WTC11 (cell line): ENCODE measurements at regions not wholly inside any gene's neighbourhood (a gene's known extent, or its start where the extent isn't known, plus 50 kb on each side); places are given as distances from the start of the nearest gene placed in this dataset.

Source experiments
- CBFB ChIP-seq: sonication (generic); formaldehyde crosslinking; IDR thresholded peaks from 2 replicates; pipeline ENCODE4 v1.8.1; 2022; ENCODE audit warnings: mild to moderate bottlenecking, low read depth, missing genetic modification reagents
- CREB1 ChIP-seq: sonication (generic); formaldehyde crosslinking; IDR thresholded peaks from 2 replicates; pipeline ENCODE4 v1.8.0; 2023; ENCODE audit warnings: mild to moderate bottlenecking, missing genetic modification reagents
- ELF4 ChIP-seq: sonication (generic); formaldehyde crosslinking; IDR thresholded peaks from 2 replicates; pipeline ENCODE4 v1.8.1; 2022; ENCODE audit warnings: low read depth, mild to moderate bottlenecking, moderate library complexity, missing genetic modification reagents
- ESRRA ChIP-seq: sonication (generic); formaldehyde crosslinking; IDR thresholded peaks from 2 replicates; pipeline ENCODE4 v1.8.1; 2022; ENCODE audit warnings: mild to moderate bottlenecking, missing genetic modification reagents, borderline replicate concordance
- NFE2L1 ChIP-seq: sonication (generic); formaldehyde crosslinking; IDR thresholded peaks from 2 replicates; pipeline ENCODE4 v1.8.1; 2023; ENCODE audit warnings: missing genetic modification reagents
- SMAD4 ChIP-seq: sonication (generic); formaldehyde crosslinking; IDR thresholded peaks from 2 replicates; pipeline ENCODE4 v1.8.0; 2022; ENCODE audit warnings: mild to moderate bottlenecking, missing genetic modification reagents
- ZNF416 ChIP-seq: fragments of 250-450 bp; sonication (Bioruptor Pico); IDR thresholded peaks from 2 replicates; pipeline ENCODE4 v1.9.0; 2021; ENCODE audit warnings: mild to moderate bottlenecking, inconsistent platforms
- TF ChIP-seq, protein P1 (sequence below): fragments of 200-600 bp; IDR thresholded peaks from 2 replicates; pipeline ENCODE4 v1.8.0; 2022; ENCODE audit warnings: antibody characterized with exemption
- TF ChIP-seq, protein P2 (sequence below): sonication (generic); formaldehyde crosslinking; IDR thresholded peaks from 2 replicates; pipeline ENCODE4 v1.8.1; 2023; ENCODE audit warnings: mild to moderate bottlenecking, missing genetic modification reagents, moderate library complexity
- TF ChIP-seq, protein P3 (sequence below): sonication (generic); formaldehyde crosslinking; IDR thresholded peaks from 2 replicates; pipeline ENCODE4 v1.8.1; 2022; ENCODE audit warnings: mild to moderate bottlenecking, missing genetic modification reagents, moderate library complexity, borderline replicate concordance
- TF ChIP-seq, protein P4 (sequence below): sonication (generic); formaldehyde crosslinking; IDR thresholded peaks from 2 replicates; pipeline ENCODE4 v1.8.0; 2022; ENCODE audit warnings: mild to moderate bottlenecking, missing genetic modification reagents

DNA sequence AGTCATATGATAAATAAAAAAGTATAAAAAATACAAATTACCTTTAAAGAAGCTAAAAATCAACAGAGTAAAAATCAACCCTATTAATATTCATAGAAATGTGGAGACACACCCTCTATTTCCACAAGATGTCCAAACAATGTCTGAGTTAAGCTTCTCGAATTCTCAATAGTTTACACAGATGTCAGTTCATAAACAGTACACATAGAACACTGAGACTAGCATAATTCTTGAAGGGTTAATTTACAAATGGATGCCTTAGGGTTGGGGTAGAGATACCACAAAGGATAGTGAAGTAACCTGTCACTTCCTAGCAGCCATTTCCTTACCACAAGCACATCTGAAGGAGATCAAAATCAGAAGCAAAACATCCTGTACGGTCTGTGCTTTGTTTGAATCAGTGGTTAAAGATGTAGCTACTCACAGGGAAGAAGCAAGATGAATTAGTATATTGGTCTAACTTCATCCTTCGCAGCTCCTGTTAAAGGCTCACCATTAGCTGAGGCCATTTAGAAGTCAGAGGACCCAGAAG lies 2393.9 kb downstream of the ARAP2 start:
- TF ChIP-seq CREB1 (CRISPR knock-in tag) (no peak), CBFB (CRISPR knock-in tag) (no peak), SMAD4 (CRISPR knock-in tag) (no peak), ZNF416 (no peak), NFE2L1 (CRISPR knock-in tag) (no peak), ESRRA (CRISPR knock-in tag) (no peak), ELF4 (no peak)
- TF ChIP-seq, protein P1, sequence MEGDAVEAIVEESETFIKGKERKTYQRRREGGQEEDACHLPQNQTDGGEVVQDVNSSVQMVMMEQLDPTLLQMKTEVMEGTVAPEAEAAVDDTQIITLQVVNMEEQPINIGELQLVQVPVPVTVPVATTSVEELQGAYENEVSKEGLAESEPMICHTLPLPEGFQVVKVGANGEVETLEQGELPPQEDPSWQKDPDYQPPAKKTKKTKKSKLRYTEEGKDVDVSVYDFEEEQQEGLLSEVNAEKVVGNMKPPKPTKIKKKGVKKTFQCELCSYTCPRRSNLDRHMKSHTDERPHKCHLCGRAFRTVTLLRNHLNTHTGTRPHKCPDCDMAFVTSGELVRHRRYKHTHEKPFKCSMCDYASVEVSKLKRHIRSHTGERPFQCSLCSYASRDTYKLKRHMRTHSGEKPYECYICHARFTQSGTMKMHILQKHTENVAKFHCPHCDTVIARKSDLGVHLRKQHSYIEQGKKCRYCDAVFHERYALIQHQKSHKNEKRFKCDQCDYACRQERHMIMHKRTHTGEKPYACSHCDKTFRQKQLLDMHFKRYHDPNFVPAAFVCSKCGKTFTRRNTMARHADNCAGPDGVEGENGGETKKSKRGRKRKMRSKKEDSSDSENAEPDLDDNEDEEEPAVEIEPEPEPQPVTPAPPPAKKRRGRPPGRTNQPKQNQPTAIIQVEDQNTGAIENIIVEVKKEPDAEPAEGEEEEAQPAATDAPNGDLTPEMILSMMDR, result no peak
- TF ChIP-seq, protein P2, sequence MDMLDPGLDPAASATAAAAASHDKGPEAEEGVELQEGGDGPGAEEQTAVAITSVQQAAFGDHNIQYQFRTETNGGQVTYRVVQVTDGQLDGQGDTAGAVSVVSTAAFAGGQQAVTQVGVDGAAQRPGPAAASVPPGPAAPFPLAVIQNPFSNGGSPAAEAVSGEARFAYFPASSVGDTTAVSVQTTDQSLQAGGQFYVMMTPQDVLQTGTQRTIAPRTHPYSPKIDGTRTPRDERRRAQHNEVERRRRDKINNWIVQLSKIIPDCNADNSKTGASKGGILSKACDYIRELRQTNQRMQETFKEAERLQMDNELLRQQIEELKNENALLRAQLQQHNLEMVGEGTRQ (CRISPR knock-in tag), result no peak
- TF ChIP-seq, protein P3, sequence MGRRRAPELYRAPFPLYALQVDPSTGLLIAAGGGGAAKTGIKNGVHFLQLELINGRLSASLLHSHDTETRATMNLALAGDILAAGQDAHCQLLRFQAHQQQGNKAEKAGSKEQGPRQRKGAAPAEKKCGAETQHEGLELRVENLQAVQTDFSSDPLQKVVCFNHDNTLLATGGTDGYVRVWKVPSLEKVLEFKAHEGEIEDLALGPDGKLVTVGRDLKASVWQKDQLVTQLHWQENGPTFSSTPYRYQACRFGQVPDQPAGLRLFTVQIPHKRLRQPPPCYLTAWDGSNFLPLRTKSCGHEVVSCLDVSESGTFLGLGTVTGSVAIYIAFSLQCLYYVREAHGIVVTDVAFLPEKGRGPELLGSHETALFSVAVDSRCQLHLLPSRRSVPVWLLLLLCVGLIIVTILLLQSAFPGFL (CRISPR knock-in tag), result no peak
- TF ChIP-seq, protein P4, sequence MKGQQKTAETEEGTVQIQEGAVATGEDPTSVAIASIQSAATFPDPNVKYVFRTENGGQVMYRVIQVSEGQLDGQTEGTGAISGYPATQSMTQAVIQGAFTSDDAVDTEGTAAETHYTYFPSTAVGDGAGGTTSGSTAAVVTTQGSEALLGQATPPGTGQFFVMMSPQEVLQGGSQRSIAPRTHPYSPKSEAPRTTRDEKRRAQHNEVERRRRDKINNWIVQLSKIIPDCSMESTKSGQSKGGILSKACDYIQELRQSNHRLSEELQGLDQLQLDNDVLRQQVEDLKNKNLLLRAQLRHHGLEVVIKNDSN (CRISPR knock-in tag), result no peak
